Fibroblast of mammary gland (primary cell): ENCODE measurements at regions not wholly inside any gene's neighbourhood (a gene's known extent, or its start where the extent isn't known, plus 50 kb on each side); places are given as distances from the start of the nearest gene placed in this dataset.

ENCODE experiments used
- DNase-seq: peaks from one replicate; pipeline ENCODE4 v3.0.0-alpha.2; 2010; ENCODE audit warnings: low read depth
- H3K4me3 ChIP-seq: 2 replicates; pipeline ENCODE4 v1.5.1; 2011; ENCODE audit warnings: low read depth, mild to moderate bottlenecking, low read length, moderate library complexity; ENCODE audit not compliant: control insufficient read depth
- CTCF ChIP-seq: conservative IDR thresholded peaks from 2 replicates; pipeline ENCODE4 v1.5.1; 2011; ENCODE audit warnings: low read depth, low read length, inconsistent platforms; ENCODE audit not compliant: control insufficient read depth, insufficient read depth

- peak; percentile 17 for DNase-seq
These were observed 521.2 kb downstream of the SLC4A3 start for GRCh38 chr2:220148471-220149248.

GRCh38 chr2:220151341-220151740, 523.9 kb downstream of the SLC4A3 start:
- H3K4me3 ChIP-seq: no peak overlapping the region
- no peak for TF ChIP-seq CTCF
- no peak for DNase-seq

More at GRCh38 chr2:220148471-220149248, 521.2 kb downstream of the SLC4A3 start:
- H3K4me3 ChIP-seq: no peak overlapping the region
- no peak for TF ChIP-seq CTCF

DNA sequence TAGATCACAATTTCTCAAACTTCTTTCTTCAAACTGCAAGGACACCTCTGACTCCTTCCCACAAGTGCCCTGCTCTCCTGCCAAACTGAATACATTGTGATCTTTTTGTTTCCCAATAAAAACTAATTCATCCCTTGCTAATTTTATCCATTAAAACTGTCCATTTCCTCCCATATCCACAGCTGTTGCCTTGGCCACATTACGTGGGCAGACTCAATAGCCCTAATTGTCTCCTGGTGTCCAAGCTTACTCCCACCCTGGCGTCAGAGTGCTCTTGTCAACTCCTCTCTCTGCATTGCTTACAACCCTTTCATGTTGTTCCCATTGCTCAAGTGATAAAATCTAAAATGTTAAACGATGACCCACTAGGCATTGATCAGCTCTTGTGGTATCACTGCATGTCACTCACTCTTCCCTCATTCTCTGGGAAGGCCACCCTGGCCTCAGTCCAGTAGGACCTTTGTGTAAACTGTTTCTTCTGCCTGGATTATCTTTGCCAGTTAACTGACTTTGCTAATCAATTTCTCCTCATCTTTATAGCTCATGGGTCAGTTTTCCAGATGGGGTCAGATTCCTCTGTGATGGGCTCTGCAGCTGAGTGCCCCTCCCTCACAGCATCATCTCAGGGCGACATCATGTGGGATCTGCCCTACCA, 525.0 kb downstream of the SLC4A3 start:
- DNase-seq: peak; percentile 10
- no peak for TF ChIP-seq CTCF

GRCh38 chr2:220153118-220153517, 525.7 kb downstream of the SLC4A3 start:
- H3K4me3 ChIP-seq: no peak overlapping the region
- no peak for TF ChIP-seq CTCF
- DNase-seq: no peak

More for the DNA sequence above, 525.0 kb downstream of the SLC4A3 start:
- H3K4me3 ChIP-seq: no peak overlapping the region

- TF ChIP-seq CTCF: peak; percentile 25
- no peak for DNase-seq
- no peak overlapping the region for H3K4me3 ChIP-seq
These were observed 526.9 kb downstream of the SLC4A3 start for GRCh38 chr2:220154304-220154703.

DNA sequence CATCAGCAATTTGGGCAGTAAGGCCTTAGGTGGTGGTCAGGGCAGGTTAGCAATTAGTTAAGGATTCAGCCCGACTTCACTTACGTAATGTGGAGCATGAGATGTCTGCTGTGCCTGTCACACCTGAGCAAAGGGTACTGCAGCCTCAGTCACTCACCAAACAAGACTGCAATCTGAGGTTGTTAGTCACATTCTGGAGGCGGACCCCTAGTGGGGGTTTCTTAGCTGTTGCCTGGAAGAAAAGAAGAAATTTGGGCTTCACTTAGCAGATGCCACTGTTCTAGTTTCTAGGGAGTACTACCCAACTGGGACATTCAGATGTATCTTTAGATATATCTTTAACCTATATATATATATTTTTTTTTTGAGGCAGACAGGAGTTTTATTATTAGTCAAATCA, 529.9 kb downstream of the SLC4A3 start:
- no peak for TF ChIP-seq CTCF
- no peak overlapping the region for H3K4me3 ChIP-seq
- no peak for DNase-seq
